RWPE2 (cell line): ENCODE measurements at regions not wholly inside any gene's neighbourhood (a gene's known extent, or its start where the extent isn't known, plus 50 kb on each side); places are given as distances from the start of the nearest gene placed in this dataset.

ENCODE experiments used
- ATAC-seq: fragments of 200-7000 bp; cut with Tn5 transposase; 3 replicates; pipeline ENCODE4 v1.9.1; 2021; ENCODE audit warnings: low read depth
- DNase-seq: peaks from one replicate; pipeline ENCODE4 v3.0.0-alpha.2; 2020; ENCODE audit warnings: low spot score
- H3K27ac ChIP-seq: fragments of 450-650 bp; 2 replicates; pipeline ENCODE4 v1.5.1; 2017; ENCODE audit warnings: mild to moderate bottlenecking; ENCODE audit not compliant: poor library complexity, severe bottlenecking
- H3K27me3 ChIP-seq: fragments of 250-450 bp; sonication (Bioruptor Pico); 2 replicates; pipeline ENCODE4 v1.5.1; 2021; ENCODE audit warnings: mild to moderate bottlenecking, moderate library complexity; ENCODE audit not compliant: insufficient read depth, poor library complexity, severe bottlenecking
- H3K36me3 ChIP-seq: fragments of 250-450 bp; sonication (Bioruptor Pico); 2 replicates; pipeline ENCODE4 v1.5.1; 2020; ENCODE audit warnings: low read depth, mild to moderate bottlenecking, moderate library complexity
- H3K4me1 ChIP-seq: fragments of 250-450 bp; sonication (Bioruptor Pico); 2 replicates; pipeline ENCODE4 v1.5.1; 2021; ENCODE audit warnings: mild to moderate bottlenecking, moderate library complexity; ENCODE audit not compliant: insufficient read depth, poor library complexity, severe bottlenecking
- H3K4me3 ChIP-seq: fragments of 250-450 bp; sonication (Bioruptor Pico); 2 replicates; pipeline ENCODE4 v1.5.1; 2021; ENCODE audit warnings: mild to moderate bottlenecking, moderate library complexity; ENCODE audit not compliant: severe bottlenecking
- H3K9me3 ChIP-seq: fragments of 250-450 bp; sonication (Bioruptor Pico); 2 replicates; pipeline ENCODE4 v1.5.1; 2021; ENCODE audit warnings: mild to moderate bottlenecking, moderate library complexity; ENCODE audit not compliant: severe bottlenecking
- TF ChIP-seq, protein P1 (sequence below): fragments of 450-650 bp; IDR thresholded peaks from one replicate; pipeline ENCODE4 v1.5.1; 2017; ENCODE audit warnings: mild to moderate bottlenecking, moderate library complexity; ENCODE audit not compliant: poor library complexity, severe bottlenecking

DNA sequence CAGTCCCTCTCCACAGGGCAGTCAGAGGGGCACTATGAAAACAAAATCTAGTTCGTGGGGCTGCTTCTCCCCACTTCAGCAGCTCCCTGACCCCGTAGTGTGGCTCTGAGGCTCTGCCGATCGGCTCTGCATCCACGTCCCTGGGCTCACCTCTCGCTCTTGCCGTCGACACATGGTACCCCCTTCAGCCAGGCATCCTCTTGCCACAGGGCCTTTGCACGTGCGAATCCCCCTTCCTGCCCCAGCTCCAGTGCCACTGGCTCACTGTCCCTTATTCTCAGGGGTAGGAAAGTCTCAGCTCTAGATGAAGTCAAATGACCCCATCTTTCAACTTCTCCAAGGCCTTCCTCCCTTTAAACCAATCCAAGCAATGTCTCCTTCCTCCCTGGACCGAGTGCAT is 72.7 kb downstream of the KLHDC7A start:
- Histone ChIP-seq H3K4me1 (no peaks in the 10 kb centered on the region), H3K36me3 (no peaks in the 10 kb centered on the region), H3K4me3 (no peak overlapping the region), H3K9me3 (no peaks in the 10 kb centered on the region), H3K27ac (no peak overlapping the region), H3K27me3 (peaks cover 39% of the 10 kb centered on the region)
- TF ChIP-seq, protein P1, sequence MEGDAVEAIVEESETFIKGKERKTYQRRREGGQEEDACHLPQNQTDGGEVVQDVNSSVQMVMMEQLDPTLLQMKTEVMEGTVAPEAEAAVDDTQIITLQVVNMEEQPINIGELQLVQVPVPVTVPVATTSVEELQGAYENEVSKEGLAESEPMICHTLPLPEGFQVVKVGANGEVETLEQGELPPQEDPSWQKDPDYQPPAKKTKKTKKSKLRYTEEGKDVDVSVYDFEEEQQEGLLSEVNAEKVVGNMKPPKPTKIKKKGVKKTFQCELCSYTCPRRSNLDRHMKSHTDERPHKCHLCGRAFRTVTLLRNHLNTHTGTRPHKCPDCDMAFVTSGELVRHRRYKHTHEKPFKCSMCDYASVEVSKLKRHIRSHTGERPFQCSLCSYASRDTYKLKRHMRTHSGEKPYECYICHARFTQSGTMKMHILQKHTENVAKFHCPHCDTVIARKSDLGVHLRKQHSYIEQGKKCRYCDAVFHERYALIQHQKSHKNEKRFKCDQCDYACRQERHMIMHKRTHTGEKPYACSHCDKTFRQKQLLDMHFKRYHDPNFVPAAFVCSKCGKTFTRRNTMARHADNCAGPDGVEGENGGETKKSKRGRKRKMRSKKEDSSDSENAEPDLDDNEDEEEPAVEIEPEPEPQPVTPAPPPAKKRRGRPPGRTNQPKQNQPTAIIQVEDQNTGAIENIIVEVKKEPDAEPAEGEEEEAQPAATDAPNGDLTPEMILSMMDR = no peak
- no peak for DNase-seq
- ATAC-seq = no peak

DNA sequence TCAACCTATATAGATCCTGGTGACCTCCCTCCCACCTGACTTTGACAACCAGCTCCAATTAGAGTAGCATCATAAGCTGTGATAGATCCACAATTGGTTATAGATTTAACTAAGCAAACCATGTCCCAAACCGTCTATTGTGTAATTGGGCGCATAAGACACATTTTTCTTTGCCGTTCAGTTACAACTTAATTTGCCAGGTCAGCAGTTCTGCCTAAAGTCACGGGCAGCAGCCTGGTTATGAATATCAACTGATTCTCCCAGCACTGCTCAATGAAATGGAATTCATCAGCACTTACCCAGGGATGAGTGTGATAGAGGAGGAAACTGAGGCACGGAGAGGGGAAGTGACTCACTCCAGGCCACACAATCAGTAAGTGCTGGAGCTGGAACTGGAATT is 73.4 kb downstream of the KLHDC7A start:
- H3K27ac ChIP-seq = no peak overlapping the region
- TF ChIP-seq, protein P1 = no peak
- ATAC-seq (no peak), DNase-seq (no peak)
- no peaks in the 10 kb centered on the region for H3K36me3 ChIP-seq
- no peak overlapping the region for H3K4me3 ChIP-seq
- H3K9me3 ChIP-seq = no peaks in the 10 kb centered on the region
- peaks cover 41% of the 10 kb centered on the region for H3K27me3 ChIP-seq
- no peaks in the 10 kb centered on the region for H3K4me1 ChIP-seq

DNA sequence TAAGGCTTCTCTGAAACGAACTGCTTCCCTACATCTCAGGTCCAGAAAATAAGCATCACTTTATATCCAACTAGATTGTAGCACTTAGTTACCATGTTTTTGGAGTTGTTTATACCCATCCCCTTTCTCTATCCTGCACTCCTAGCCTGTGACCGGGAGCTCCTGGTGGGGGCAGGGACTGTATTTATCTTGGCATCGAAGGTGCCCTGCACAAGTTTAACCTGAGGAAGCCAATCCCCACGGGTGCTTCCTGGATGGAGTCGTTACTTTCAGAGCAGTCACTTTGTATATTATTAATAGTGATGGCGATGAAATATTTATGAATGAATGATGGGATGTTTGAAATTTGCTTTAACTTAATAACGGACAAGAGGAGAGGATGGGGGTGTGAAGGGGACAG is 73.9 kb downstream of the KLHDC7A start:
- no peak for ATAC-seq
- TF ChIP-seq, protein P1 = no peak
- peaks cover 41% of the 10 kb centered on the region for H3K27me3 ChIP-seq

DNA sequence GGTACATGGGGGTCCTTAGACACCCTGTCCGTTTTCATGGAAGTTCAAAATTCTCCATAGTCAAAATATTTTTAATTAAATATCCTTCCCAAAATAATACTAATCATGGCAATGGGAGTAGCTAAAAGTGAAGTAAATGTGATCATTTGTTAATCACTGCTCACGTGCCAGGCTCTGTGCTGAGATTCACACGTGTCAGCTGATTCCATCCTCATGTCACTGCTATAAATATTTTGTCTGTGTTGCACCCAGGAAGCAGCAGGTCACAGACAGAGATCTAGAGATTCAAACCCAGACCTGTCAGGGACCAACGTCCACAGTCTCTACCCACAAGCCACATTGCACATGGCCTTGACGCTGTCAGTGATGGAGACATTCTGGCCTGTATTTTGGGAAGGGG is 74.3 kb downstream of the KLHDC7A start:
- Histone ChIP-seq H3K9me3 (no peaks in the 10 kb centered on the region), H3K36me3 (no peaks in the 10 kb centered on the region), H3K4me3 (no peak overlapping the region), H3K27me3 (peaks cover 42% of the 10 kb centered on the region), H3K27ac (no peak overlapping the region), H3K4me1 (no peaks in the 10 kb centered on the region)
- DNase-seq (no peak), ATAC-seq (no peak)
- TF ChIP-seq, protein P1 = no peak

More for the DNA sequence above, 73.9 kb downstream of the KLHDC7A start:
- no peaks in the 10 kb centered on the region for H3K36me3 ChIP-seq
- H3K4me3 ChIP-seq = no peak overlapping the region
- no peaks in the 10 kb centered on the region for H3K9me3 ChIP-seq
- no peaks in the 10 kb centered on the region for H3K4me1 ChIP-seq
- H3K27ac ChIP-seq = no peak overlapping the region
- no peak for DNase-seq

DNA sequence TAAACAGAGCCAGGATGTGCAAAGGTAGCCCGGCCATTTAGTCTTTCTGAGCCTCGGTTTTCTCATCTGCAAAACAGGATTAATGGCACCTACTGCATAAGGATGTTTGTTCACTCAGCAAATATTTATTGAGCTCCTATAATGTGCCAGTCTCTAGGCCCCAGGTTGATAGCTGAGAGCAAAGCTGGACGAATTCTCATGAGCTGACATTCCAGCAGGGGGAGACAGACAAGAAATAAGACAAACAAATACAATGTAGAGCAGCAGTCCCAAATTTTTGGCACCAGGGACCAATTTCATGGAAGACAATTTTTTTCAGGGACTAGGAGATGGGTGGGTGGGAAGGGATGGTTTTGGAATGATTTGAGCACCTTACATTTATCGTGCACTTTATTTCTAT is 74.3 kb upstream of the PAX7 start:
- TF ChIP-seq, protein P1 = peak; percentile 45
- ATAC-seq (no peak), DNase-seq (no peak)
- Histone ChIP-seq H3K4me3 (no peak overlapping the region), H3K4me1 (no peaks in the 10 kb centered on the region), H3K36me3 (no peaks in the 10 kb centered on the region), H3K9me3 (no peaks in the 10 kb centered on the region), H3K27ac (no peak overlapping the region), H3K27me3 (peaks cover 44% of the 10 kb centered on the region)
